GM21717 (cell line): ENCODE measurements at regions not wholly inside any gene's neighbourhood (a gene's known extent, or its start where the extent isn't known, plus 50 kb on each side); places are given as distances from the start of the nearest gene placed in this dataset.
"Not testable (repeated sequence)": the region's sequence is repeated elsewhere in the genome, so short reads cannot be mapped to it uniquely, and the experiment has no call there.

Experiments
- ATAC-seq: cut with Tn5 transposase; IDR thresholded peaks from one replicate; pipeline ENCODE4 v1.9.1; 2021; ENCODE audit warnings: mild to moderate bottlenecking, moderate library complexity; ENCODE audit not compliant: unreplicated experiment

DNA sequence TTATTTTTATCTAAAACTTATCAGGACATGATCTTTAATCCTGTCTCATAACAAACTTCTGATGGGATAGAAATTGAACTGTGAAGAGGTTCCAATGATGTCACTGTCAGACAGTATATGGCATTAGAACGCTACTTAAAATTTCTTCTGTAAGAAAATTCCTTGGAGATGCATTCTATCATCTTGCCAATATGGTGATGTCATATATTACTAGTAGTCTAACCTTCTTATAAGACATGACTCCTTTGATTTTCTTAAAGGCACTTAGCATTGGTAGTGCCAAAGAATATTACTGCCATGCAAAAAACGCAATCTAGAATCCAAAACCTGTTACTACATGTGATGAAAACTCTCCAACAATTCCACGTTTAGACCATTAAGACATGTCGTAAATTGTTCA is 131.1 kb downstream of the SLC25A46 start:
- ATAC-seq = no peak

DNA sequence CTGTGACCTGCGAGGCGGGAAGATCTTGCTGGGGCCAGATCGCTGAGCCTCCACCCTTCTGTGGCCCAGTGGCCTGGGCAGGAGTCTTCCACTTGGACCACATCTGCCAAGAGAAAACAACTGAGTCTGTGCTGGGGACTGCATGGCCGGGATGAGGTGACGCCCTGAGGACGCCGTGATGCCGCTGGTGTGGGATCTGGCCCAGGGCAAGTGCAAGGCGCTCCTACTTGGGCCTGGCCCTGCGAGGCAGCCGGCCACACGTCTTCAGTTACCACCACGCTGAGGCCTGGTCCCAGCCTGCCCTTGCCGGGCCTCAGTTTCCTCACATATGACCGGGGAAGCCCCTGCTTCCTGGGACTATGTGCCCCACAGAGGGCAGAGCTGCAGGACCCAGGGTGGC is 133.4 kb downstream of the SLC25A46 start:
- ATAC-seq = no peak

DNA sequence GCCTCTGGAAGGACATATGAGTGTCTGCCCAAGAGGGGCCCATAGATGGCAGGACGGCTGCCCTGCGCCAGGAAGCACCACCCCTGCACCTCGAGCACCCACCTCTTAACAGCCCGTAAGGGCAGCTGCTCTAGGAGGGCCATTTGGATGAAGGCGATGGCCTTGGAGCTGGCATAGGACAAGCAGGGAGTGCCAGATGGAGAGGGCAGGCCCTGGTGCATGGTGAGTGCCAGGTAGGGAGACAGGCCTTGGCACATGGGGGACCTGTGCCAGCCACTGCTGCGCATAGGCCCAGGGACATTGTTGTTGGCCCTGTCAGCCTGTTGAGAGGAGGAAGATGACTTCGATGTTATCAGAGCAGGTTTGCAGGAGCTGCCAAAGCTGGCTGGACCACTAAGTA is 134.2 kb downstream of the SLC25A46 start:
- ATAC-seq = no peak

DNA sequence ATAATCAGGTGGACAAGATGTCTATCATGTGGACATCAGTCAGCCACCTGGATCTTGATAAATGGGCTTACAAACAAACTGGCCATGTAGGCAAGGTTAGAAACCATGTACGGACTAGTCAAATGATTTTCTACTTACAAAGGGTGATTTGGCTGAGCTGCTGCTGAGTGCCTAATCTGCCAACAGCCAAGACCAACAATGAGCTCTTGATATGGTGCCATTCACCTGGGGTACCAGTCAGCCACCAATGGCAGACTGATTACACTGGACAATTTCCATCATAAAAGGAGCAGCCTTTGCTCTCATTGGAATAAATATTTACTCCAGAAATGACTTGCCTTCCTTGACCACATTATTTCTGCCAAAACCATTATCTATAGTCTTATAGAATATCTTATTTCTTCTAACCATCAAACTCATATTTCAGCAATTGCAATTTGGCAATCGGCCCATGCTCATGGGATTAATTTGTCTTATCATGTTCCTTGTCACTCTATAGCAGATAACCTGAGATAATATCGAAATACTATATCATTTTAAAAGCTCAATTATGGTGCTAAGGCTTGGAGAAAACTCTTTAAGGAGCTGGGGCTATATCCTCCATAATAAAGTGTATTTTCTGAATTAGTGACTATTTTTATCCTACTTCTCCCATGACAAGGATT is 135.1 kb downstream of the SLC25A46 start:
- no peak for ATAC-seq

DNA sequence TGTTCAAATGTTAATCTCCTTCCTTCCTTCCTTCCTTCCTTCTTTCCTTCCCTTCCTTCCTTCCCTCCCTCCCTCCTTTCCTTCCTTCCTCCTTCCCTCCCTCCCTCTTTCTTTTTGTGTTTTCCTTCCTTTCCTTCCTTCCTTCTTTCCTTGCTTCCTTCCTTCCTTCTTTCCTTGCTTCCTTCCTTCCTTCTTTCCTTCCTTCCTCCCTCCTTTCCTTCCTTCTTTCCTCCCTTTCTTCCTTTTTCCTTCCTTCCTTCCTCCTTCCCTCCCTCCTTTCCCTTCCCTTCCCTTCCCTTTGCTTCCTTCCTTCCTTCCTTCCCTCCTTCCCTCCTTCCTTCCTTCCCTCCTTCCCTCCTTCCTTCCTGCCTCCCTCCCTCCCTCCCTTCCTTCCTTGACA is 136.3 kb downstream of the SLC25A46 start:
- ATAC-seq = not testable (repeated sequence)

DNA sequence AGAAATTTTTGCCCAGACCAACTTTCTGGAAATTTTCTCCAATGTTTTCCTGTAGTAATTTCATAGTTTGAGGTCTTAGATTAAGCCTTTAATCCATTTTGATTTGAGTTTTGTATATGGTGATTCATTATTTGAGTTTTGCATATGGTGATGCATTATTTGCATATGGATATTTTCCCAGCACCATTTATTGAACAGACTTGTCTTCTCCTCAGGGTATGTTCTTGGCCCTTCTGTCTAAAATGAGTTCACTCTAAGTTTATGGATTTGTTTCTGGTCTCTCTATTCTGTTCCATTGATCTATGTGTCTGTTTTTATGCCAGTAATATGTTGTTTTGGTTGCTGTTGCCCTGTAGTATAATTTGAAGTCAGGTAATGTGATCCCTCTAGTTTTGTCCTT is 139.3 kb downstream of the SLC25A46 start:
- ATAC-seq = no peak

DNA sequence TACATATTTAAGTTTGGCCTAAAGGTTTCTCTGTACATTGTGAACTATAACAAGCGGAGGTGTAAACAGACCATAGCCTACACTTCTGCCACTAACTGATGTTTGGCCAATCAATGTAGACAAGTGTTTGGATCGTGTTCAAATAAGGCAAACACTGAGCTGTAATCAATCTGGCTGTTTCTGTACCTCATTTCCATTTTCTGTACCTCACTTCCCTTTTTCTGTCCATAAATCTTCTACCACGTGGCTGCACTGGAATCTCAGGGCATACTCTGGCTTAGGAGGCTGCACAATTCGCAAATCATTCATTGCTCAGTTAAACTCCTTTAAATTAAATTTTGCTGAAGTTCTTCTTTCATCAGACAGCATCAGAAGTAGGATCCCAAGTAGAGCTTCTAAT is 140.9 kb downstream of the SLC25A46 start:
- no peak for ATAC-seq

DNA sequence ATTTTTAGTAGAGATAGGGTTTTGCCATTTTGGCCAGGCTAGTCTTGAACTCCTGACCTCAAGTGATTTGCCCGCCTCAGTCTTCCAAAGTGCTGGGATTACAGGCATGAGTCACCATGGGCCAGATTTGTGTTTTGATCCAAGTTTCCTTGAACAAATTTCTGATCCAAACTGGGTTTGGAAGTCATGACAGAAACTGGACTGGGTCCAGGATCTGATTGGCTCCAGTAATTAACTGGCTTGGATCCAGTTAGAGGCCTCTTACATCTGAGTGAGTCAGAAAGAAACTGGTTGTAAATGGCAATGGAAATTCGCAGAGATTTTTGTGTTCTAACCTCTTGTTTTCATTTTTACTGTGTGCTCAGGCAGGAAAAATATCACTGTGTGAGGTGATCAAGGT is 141.6 kb downstream of the SLC25A46 start:
- ATAC-seq = no peak

DNA sequence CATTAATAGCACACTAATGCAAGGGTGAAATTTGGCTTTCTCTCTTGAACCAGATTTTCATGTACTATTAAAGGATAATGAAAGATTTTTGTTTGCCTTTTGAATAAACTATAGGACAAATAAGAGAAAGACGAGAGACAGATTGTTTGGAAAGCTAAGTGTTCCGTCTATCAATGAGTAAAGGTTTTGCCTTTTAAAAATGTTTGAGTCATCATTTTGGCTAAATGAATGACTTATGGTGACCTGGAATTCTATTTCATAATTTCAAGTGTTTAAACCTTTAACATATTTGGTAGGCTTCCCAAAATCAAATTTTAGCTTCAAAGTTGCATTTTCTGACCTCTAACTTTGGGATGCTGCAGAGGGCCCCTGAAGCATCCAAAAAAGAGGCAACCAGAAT is 145.2 kb downstream of the SLC25A46 start:
- no peak for ATAC-seq

DNA sequence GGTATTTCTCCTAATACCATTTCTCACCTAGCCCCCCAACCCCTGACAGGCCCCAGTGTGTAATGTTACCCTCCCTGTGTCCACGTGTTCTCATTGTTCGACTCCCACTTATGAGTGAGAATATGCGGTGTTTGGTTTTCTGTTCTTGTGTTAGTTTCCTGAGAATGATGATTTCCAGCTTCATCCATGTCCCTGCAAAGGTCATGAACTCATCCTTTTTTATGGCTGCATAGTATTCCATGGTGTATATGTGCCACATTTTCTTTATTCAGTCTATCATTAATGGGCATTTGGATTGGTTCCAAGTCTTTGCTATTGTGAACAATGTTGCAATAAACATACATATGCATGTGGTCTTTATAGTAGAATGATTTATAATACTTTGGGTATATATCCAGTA is 148.4 kb downstream of the SLC25A46 start:
- ATAC-seq = not testable (repeated sequence)

DNA sequence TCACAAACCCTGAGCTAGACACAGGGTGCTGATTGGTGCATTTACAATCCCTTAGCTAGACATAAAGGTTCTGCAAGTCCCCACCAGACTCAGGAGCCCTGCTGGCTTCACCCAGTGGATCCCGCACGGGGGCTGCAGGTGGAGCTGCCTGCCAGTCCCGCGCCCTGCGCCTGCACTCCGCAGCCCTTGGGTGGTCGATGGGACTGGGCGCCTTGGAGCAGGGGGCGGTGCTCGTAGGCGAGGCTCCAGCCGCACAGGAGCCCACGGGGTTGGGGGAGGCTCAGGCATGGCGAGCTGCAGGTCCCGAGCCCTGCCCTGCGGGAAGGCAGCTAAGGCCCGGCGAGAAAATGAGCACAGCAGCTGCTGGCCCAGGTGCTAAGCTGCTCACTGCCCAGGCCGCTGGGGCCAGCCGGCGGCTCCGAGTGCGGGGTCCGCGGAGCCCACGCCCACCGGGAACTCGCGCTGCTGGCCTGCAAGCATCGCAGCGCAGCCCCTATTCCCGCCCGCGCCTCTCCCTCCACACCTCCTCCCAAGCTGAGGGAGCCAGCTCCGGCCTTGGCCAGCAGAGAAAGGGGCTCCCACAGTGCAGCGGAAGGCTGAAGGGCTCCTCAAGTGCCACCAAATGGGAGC is 155.2 kb downstream of the SLC25A46 start:
- ATAC-seq = not testable (repeated sequence)

DNA sequence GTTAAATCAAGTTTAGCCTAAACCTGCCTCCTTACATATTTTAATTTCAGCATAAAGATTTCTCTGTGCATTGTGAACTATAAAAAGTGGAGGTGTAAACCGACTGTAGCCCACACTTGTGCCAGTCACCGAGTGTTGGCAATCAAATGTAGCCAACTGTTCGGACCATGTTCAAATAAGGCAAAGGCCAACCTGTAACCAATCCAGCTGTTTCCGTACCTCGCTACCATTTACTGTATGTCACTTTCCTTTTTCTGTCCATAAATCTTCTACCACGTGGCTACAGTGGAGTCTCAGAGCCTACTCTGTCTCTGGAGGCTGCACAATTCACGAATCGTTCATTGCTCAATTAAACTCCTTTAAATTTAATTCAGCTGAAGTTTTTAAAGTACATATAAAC is 156.0 kb downstream of the SLC25A46 start:
- no peak for ATAC-seq

DNA sequence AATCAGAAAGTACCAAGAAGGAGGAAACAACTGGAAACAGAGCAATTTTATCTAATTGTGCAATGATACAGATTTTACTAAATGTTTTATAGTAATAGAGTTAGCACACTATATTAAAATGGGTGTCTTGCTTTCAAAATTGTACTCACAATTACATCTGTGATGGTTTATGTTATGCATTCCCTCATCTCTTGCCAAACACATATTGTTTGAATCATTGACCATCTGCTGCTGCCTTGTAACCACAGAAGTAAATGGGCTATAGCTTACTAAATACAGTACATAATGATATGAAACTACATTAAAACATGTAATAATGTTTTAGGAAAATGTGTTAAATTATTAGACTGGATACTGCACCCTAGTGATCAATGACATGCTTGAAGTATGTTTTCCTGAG is 158.1 kb downstream of the SLC25A46 start:
- ATAC-seq = no peak

DNA sequence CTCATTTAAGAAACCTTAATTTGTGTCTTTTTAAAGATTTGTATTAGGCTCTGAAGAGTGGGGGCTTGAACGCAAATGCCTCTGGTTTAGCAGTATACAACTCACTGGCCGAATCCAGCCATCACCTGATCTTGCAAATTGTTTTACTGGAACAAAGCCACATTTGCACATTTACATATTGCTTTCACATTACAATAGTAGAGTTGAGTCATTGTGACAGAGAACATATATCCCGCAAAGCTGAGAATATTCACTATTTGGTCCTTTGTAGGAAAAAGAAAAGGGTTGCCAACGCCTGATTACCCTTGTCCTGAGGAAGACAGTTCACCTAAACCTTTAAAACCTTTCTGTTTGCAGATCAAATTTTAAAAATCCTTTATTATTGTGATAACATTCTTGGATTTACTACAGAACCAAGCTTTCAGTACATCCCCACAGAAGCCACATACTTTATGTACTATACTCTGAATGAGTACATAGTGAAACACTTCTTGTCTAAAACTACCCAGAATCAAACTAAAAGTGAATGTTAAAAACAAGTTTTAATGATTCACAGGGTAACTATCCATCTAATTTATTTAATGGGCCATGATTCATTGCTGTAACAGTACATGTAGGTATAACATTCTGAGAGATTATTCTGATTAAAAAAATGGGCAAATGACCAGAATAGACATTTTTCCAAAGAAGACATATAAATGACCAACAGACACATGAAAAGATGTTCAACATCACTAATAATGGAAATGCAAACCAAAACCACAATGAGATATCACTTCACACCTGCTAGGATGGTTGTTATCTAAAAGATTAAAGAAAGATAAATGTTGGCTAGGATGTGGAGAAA is 161.0 kb downstream of the SLC25A46 start:
- peak; percentile 85 for ATAC-seq

DNA sequence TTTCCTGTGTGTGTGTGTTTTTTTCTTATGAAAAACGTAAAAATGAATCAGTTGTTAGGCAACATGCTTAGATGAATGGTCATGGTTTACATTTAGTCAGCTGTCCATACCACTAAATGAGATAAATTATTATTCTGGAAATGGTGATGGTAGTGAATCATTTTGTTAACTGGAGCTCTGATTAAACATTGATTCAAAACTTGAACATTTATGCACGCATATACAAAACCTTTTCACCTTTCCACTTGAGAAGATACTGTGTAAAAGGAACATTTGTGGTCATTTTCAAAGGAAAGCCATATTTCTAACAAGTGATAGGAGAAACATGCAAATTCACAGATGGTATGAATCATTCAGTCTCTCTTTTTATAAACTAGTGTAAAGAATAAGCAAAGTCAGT is 162.0 kb downstream of the SLC25A46 start:
- ATAC-seq = peak; percentile 57

DNA sequence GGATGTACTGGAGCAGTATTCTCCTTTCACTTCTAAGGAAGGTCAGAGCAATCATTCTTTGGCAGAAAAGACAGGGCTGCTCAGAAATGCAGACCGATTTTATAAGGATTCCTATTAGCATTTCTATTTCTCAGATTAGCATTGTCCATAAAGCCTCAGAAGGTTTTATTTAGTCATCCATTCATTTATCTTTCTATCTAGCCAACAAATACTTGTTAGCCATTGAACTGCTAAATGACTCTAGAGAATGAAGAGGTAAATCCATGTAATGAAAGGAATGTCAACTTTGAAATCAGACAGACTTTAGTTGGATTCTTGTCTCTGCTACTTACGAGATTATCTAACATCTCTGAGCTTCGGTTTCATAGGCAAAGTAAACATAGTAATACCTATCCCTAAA is 165.2 kb downstream of the SLC25A46 start:
- ATAC-seq = no peak

DNA sequence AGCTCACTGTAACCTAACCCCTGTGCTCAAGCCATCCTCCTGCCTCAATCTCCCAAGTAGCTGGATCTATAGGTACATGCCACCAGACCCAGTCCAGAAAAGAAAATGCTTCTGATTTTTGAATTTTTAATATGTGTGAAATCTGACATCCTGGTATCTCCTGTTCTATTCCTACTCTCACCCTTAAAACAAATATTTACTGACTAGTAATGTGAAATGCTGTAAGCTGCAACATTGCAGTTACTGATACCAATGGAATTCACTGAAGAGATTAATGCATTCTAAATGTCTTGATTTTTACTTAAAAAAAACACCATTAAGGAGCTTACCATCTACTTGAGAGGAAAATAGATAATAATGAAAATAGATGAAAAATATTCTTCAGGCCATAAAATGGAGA is 162.7 kb upstream of the TSLP start:
- ATAC-seq = no peak

DNA sequence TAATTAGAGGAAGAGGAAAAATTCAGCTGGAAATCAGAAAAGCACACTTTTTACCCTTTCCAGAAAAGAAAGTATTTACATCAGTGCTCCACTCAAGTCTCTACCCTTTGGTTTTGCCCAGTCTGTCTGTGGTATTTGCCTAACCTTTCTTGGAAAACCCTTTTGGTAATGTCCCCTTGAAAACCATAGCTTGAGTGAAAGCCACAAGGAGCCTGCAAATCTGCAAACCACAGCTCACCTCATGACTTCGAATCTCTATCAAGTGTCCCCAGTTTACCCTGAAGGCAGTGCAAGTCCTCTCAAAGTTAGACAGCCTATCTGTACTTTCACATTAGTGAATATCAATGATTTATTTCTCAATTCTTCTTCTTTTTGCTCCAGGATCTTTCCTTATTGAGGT is 162.1 kb upstream of the TSLP start:
- no peak for ATAC-seq

DNA sequence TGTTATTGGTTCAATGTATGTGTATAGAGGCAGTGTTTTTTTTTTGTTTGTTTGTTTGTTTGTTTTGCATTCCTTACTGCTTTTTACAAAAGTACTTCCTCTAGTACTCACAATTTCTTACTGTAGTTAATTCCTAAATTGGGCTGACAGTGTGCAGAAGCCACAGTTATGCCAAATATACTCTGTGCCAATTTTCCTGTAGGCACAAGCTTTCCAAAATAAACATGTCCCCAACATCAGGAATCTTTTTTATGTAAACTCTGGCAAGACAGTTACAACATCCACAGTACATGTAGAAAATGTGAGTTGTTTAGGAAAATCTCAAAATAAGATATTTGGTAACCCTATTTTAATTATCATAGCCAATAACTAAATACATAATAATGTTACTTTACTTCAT is 161.6 kb upstream of the TSLP start:
- no peak for ATAC-seq

DNA sequence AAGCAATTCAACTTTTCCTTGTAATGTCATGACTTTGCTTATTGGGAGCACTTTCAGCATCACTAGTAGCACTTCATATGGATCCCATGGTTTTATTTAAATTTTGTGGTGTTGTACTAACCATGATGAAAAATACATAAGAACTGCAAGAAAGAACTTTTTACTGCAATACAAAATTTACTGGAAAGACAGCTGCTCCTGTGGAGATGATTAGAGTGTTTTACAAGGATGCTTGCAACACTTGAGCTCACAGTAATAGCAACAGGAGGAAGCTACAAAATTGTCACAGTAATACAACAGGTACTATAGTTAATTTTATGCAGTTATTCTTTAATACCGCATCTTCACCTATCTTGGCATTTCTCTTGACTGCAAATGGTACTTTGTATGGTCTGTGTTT is 158.3 kb upstream of the TSLP start:
- no peak for ATAC-seq

DNA sequence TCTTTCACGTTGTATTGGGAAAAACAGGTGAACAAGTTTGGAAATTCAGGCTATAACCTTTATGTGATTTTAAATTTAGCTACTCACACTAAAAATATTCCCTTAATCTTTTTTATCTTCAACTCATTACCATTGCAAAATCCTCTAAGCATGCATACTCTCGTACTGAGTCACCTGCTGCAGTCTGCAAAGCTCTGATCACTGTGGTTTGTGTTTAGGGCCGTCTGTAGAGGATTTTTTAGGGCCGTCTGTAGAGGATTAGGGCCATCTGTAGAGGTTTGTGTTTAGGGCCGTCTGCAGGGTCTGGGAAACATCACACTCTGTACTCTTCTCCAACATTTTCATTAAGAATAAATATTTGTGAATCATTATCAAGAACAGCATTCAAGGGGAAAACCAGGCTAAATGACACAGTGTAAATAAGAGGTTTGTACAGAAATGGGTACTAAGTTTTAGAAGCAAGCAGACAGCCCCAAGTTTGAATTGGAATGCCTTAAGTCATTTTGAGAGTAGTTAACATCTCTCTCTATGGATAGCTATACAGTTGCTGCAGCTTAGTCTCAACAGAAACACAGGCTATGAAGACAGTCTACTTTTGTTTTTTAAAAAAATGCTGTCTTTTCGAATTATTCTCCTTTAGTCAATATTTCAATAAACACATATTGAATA is 155.0 kb upstream of the TSLP start:
- ATAC-seq = peak; percentile 59
